ENCODE measurements at regions not wholly inside any gene's neighbourhood (a gene's known extent, or its start where the extent isn't known, plus 50 kb on each side); places are given as distances from the start of the nearest gene placed in this dataset.
"Not testable (repeated sequence)": the region's sequence is repeated elsewhere in the genome, so short reads cannot be mapped to it uniquely, and the experiment has no call there.

DNA sequence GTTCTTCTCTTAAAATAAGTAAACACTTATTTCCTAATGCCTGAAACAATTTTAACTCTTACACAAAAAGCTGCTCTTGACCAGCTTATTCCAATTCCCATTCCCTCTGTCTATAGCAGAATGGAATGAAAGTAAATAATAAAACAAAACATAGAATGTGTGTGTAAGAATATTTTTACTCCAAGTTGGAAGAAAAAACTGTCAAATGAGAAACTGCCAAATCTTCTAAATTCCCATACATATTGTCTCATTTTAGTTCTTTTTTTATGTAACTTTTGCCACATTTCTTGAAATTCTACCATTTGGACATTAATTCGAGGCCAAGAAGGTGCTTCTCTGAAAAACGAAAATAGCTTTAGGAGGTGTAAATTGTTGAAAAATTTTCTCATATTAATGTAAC, 477.1 kb downstream of the FAT4 start:
- Mint-ChIP-seq H3K4me1 (peaks cover 5% of the 10 kb centered on the region), H3K4me3 (no peak overlapping the region), H3K27me3 (ENCODE audit: low read depth) (no peaks in the 10 kb centered on the region), H3K27ac (no peak overlapping the region), H3K9me3 (no peaks in the 10 kb centered on the region), H3K36me3 (ENCODE audit: low read depth) (no peaks in the 10 kb centered on the region)
- TF ChIP-seq, protein P1, sequence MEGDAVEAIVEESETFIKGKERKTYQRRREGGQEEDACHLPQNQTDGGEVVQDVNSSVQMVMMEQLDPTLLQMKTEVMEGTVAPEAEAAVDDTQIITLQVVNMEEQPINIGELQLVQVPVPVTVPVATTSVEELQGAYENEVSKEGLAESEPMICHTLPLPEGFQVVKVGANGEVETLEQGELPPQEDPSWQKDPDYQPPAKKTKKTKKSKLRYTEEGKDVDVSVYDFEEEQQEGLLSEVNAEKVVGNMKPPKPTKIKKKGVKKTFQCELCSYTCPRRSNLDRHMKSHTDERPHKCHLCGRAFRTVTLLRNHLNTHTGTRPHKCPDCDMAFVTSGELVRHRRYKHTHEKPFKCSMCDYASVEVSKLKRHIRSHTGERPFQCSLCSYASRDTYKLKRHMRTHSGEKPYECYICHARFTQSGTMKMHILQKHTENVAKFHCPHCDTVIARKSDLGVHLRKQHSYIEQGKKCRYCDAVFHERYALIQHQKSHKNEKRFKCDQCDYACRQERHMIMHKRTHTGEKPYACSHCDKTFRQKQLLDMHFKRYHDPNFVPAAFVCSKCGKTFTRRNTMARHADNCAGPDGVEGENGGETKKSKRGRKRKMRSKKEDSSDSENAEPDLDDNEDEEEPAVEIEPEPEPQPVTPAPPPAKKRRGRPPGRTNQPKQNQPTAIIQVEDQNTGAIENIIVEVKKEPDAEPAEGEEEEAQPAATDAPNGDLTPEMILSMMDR (IDR thresholded peaks at IDR 0.05; ENCODE audit: unreplicated experiment in 3 of 3), result no peak

DNA sequence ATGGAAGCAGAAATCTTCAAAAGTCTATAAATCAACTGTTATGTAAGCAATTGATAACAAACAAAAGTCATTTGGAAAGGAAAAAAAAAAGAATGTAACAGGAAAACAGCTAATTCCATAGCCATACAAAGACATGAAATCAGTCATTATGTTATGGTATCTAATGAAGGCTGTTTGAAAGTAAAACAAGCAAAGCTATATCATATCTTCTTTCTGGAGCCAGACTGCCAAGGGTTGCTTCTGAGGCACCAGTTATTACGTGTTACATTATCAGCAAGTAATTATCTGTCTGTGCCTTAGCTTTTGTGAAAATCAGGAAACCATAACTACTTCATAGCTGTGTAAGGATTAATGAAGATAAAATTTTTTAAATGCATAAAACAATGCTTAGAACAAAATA, 480.2 kb downstream of the FAT4 start:
- Mint-ChIP-seq H3K9me3 (no peaks in the 10 kb centered on the region), H3K36me3 (ENCODE audit: low read depth) (no peaks in the 10 kb centered on the region), H3K27ac (no peak overlapping the region), H3K27me3 (ENCODE audit: low read depth) (no peaks in the 10 kb centered on the region), H3K4me1 (no peaks in the 10 kb centered on the region), H3K4me3 (no peak overlapping the region)
- TF ChIP-seq, protein P1 (IDR thresholded peaks at IDR 0.05; ENCODE audit: unreplicated experiment in 3 of 3), result no peak

DNA sequence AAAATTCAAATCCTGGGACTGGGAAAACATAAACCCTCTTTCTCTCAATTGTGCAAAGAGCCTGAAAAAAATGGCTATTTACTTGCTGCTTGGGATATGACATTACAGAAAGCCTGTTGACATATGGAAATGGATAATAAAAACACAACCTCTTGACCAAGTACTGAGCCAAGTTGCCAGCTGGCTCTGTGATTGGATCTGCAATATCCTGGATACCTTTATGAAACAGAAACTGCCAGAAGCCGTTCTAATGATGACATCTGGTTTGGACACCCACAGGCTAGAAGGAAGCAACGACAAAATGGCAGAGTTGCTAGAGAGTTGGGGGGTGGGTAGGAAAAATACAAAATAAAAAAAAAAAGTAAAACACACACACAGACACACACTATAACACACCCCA, 481.4 kb downstream of the FAT4 start:
- H3K9me3 Mint-ChIP-seq, result no peaks in the 10 kb centered on the region
- H3K4me3 Mint-ChIP-seq, result no peak overlapping the region
- TF ChIP-seq, protein P1 (IDR thresholded peaks at IDR 0.05; ENCODE audit: unreplicated experiment in 3 of 3), result no peak
- no peak overlapping the region for H3K27ac Mint-ChIP-seq
- H3K36me3 Mint-ChIP-seq (ENCODE audit: low read depth), result no peaks in the 10 kb centered on the region
- H3K4me1 Mint-ChIP-seq, result no peaks in the 10 kb centered on the region
- no peaks in the 10 kb centered on the region for H3K27me3 Mint-ChIP-seq (ENCODE audit: low read depth)

DNA sequence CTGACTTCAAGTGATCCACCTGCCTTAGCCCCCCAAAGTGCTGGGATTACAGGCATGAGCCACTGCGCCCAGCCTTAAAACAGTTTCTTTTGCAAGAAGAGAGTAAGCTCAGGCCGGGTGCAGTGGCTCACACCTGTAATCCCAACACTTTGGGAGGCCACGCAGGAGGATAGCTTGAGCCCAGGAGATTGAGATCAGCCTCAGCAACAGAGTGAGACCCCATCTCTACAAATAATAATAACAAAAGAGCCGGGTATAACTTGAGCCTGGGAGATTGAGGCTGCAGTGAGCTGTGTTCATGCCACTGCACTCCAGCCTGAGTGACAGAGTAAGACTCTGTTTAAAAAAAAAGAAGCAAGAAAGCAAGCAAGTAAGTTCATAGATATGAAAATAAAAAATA, 482.9 kb downstream of the FAT4 start:
- not testable (repeated sequence) for H3K9me3 Mint-ChIP-seq; H3K4me1 Mint-ChIP-seq; H3K27me3 Mint-ChIP-seq (ENCODE audit: low read depth); H3K27ac Mint-ChIP-seq; H3K4me3 Mint-ChIP-seq; H3K36me3 Mint-ChIP-seq (ENCODE audit: low read depth)

DNA sequence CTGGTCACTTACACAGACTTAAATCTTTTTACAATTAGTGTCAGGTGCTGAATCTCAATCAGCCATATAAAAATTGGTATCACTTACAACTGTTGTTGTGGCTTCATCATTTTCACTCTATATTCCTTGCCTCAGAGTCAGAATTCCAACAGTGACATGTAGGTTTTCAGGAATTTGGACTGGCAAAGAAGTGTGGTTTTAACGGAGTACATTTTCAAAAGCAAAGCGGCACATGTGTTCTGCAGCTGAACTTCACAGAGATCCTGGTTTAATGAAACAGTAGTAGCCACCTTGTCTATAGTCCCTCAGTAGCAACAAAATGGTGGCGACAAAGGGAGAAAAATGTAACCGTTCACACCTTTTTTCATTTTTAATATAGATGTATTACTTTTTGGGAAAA, 486.6 kb downstream of the FAT4 start:
- Mint-ChIP-seq H3K27me3 (ENCODE audit: low read depth) (no peaks in the 10 kb centered on the region), H3K36me3 (ENCODE audit: low read depth) (no peaks in the 10 kb centered on the region), H3K9me3 (no peaks in the 10 kb centered on the region), H3K4me3 (no peak overlapping the region), H3K4me1 (no peaks in the 10 kb centered on the region), H3K27ac (no peak overlapping the region)
- TF ChIP-seq, protein P1 (IDR thresholded peaks at IDR 0.05; ENCODE audit: unreplicated experiment in 3 of 3), result no peak

DNA sequence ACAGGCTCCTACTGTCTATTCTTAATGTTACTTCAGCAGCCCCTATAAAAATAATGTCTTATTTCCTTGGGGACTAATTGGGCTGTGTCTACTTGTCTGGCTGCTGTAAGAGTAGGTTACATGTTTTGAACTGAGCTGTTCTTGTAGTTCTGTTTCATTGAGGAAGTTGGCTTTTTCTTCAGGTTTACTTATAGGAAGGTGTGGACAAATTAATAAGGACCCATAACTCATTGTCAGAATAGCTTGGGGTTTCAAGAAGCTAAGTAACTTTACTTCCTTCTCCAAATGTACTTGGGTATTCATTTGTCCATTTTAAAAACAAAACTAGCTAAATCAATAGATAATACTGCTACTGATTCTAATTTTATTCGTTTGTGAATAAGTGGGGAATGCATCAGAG, 487.2 kb downstream of the FAT4 start:
- Mint-ChIP-seq H3K4me1 (no peaks in the 10 kb centered on the region), H3K4me3 (no peak overlapping the region), H3K27me3 (ENCODE audit: low read depth) (no peaks in the 10 kb centered on the region), H3K27ac (no peak overlapping the region), H3K36me3 (ENCODE audit: low read depth) (no peaks in the 10 kb centered on the region), H3K9me3 (no peaks in the 10 kb centered on the region)
- TF ChIP-seq, protein P1 (IDR thresholded peaks at IDR 0.05; ENCODE audit: unreplicated experiment in 3 of 3), result no peak

DNA sequence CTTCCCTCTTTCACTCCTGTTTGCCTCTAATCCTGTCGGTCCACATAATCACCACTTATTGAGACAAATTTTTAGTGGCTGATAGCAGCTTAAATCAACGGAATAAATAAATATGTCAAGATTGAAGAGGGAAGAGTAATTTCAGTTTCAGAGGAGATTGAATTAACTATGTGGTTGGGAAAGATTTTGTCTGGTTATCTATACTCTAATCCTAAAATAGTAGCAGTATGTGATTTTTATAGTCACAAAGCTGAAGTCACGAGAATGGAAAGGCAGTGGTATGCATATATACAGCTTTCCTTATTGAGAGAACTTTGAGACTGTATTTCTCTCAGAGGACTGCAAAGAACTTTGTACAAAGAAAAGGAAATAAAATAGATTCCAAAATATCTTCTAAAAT, 493.3 kb downstream of the FAT4 start:
- TF ChIP-seq, protein P1 (IDR thresholded peaks at IDR 0.05; ENCODE audit: unreplicated experiment in 3 of 3), result no peak
- H3K4me3 Mint-ChIP-seq, result no peak overlapping the region
- no peaks in the 10 kb centered on the region for H3K27me3 Mint-ChIP-seq (ENCODE audit: low read depth)
- no peaks in the 10 kb centered on the region for H3K9me3 Mint-ChIP-seq
- no peak overlapping the region for H3K27ac Mint-ChIP-seq
- peaks cover 5% of the 10 kb centered on the region for H3K4me1 Mint-ChIP-seq
- no peaks in the 10 kb centered on the region for H3K36me3 Mint-ChIP-seq (ENCODE audit: low read depth)

All from nephron (organoid).